Calu3 (cell line): ENCODE measurements at regions not wholly inside any gene's neighbourhood (a gene's known extent, or its start where the extent isn't known, plus 50 kb on each side); places are given as distances from the start of the nearest gene placed in this dataset.

Experiments used
- BruUV-seq: library from RNA; stranded (reverse); fragments of 400-500 nt; replicated peaks from 2 replicates; lab custom pipeline; 2021; lab: Mats Ljungman, UMichigan
- CTCF ChIA-PET: fragments of 300-600 bp; sonication (Branson Sonifier 250); formaldehyde crosslinking; loops from one replicate; lab custom pipeline; 2022; ENCODE audit warnings: antibody characterized with exemption; lab: Charles Lee
- DNase-seq: peaks from one replicate; pipeline ENCODE4 v3.0.0; 2022
- H3K27ac Mint-ChIP-seq: one replicate; pipeline ENCODE4 v1.8.0; 2022; ENCODE audit warnings: mixed read lengths; ENCODE audit not compliant: unreplicated experiment
- H3K27me3 Mint-ChIP-seq: one replicate; pipeline ENCODE4 v1.8.0; 2022; ENCODE audit warnings: mixed read lengths; ENCODE audit not compliant: unreplicated experiment
- H3K36me3 Mint-ChIP-seq: one replicate; pipeline ENCODE4 v1.8.0; 2022; ENCODE audit warnings: mild to moderate bottlenecking, moderate library complexity, mixed read lengths; ENCODE audit not compliant: insufficient read depth, unreplicated experiment
- H3K4me1 Mint-ChIP-seq: one replicate; pipeline ENCODE4 v1.8.0; 2022; ENCODE audit warnings: mild to moderate bottlenecking, low read depth, mixed read lengths; ENCODE audit not compliant: unreplicated experiment
- H3K4me3 Mint-ChIP-seq: one replicate; pipeline ENCODE4 v1.8.0; 2022; ENCODE audit warnings: mild to moderate bottlenecking, low read depth, moderate library complexity, mixed read lengths; ENCODE audit not compliant: unreplicated experiment
- H3K9me3 Mint-ChIP-seq: one replicate; pipeline ENCODE4 v1.8.0; 2022; ENCODE audit warnings: low read depth, mixed read lengths; ENCODE audit not compliant: unreplicated experiment
- intact Hi-C: fragments of 100-400 bp; cut with micrococcal nuclease; formaldehyde crosslinking; loops from one replicate; pipeline ENCODE4 v1.10.0; 2022; ENCODE audit not compliant: unreplicated experiment
- TF ChIP-seq, protein P1 (sequence below): fragments of 200-600 bp; IDR thresholded peaks from one replicate; pipeline ENCODE4 v1.8.0; 2022; ENCODE audit warnings: antibody characterized with exemption; ENCODE audit not compliant: unreplicated experiment

- CTCF ChIA-PET, result interaction anchor here (1.4 kb wide), 1 partner anchor 161 kb away, joined by 4 read pairs; no protein-coding TSS in a partner anchor
- Mint-ChIP-seq H3K4me1 (no peaks in the 10 kb centered on the region), H3K9me3 (no peaks in the 10 kb centered on the region), H3K27ac (no peak overlapping the region), H3K36me3 (no peaks in the 10 kb centered on the region), H3K4me3 (no peak overlapping the region), H3K27me3 (no peaks in the 10 kb centered on the region)
- DNase-seq, result no peak
- TF ChIP-seq, protein P1, sequence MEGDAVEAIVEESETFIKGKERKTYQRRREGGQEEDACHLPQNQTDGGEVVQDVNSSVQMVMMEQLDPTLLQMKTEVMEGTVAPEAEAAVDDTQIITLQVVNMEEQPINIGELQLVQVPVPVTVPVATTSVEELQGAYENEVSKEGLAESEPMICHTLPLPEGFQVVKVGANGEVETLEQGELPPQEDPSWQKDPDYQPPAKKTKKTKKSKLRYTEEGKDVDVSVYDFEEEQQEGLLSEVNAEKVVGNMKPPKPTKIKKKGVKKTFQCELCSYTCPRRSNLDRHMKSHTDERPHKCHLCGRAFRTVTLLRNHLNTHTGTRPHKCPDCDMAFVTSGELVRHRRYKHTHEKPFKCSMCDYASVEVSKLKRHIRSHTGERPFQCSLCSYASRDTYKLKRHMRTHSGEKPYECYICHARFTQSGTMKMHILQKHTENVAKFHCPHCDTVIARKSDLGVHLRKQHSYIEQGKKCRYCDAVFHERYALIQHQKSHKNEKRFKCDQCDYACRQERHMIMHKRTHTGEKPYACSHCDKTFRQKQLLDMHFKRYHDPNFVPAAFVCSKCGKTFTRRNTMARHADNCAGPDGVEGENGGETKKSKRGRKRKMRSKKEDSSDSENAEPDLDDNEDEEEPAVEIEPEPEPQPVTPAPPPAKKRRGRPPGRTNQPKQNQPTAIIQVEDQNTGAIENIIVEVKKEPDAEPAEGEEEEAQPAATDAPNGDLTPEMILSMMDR, result no peak
- intact Hi-C loops, result no loop called here
- BruUV-seq, result no TSS peak
Measured at GRCh38 chr19:16024266-16025107, 51.8 kb upstream of the TPM4 start.

DNA sequence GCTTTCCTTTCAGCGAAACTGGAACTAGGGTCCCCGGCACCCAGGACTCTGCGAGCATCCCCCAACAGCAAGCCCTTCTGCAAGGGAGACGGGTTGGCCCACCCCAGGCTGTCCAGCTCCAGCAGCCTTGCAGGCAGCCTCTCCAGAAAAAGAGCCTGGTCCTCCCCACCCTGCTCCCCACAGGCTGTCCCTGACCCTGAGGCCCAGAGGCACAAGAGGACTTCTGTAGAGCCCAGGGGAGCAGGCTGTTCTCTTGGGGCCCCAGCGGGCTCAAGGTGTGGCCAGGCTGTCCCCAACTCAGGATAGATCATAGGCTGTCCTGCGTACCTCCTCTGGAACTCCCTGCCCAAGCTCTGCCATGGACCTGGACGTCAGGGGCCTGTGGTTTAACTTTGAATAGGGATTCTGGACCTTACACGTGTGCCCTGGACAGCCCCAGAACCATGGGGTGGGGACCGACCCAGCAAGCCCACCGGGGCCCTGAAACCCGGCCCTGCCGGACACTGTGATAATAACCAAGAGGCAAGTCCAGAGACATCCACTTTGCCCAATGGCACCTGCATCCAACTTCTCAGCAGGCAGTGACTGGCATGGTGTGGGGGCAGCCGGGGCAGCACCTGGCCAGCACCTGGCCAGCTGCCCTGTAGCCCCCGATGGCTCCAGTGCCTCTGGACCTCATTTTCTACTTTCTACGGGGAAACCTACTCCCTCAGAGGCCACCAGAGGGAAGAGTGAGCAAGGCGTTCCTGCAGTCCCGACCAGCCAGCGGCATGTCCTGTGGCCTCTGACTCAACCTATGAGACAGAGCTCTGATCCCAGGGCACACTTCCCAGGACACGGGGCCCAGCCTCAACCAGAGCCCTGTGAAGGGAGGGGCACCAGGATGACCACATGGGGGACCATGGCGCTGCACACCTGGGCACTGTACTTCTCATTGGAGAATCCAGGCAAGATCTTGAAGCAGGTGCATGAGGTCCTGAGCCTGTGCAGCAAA lies 50.9 kb upstream of the TPM4 start:
- H3K27me3 Mint-ChIP-seq, result no peaks in the 10 kb centered on the region
- intact Hi-C loops, result no loop called here
- DNase-seq, result peak; percentile 60
- H3K36me3 Mint-ChIP-seq, result no peaks in the 10 kb centered on the region
- H3K4me3 Mint-ChIP-seq, result no peak overlapping the region
- TF ChIP-seq, protein P1, result peak; percentile 57
- no peak overlapping the region for H3K27ac Mint-ChIP-seq
- BruUV-seq, result no TSS peak
- H3K9me3 Mint-ChIP-seq, result no peaks in the 10 kb centered on the region
- CTCF ChIA-PET, result interaction anchor here (0.6 to 1.4 kb wide), 7 partner anchors 15 to 162 kb away, joined by 3 to 5 read pairs (median 3); partner anchors contain the start of genes FAM32A and TPM4
- no peaks in the 10 kb centered on the region for H3K4me1 Mint-ChIP-seq

GRCh38 chr19:16026131-16026530 lies 50.2 kb upstream of the TPM4 start:
- H3K9me3 Mint-ChIP-seq, result no peaks in the 10 kb centered on the region
- no peaks in the 10 kb centered on the region for H3K4me1 Mint-ChIP-seq
- no peak overlapping the region for H3K27ac Mint-ChIP-seq
- H3K27me3 Mint-ChIP-seq, result no peaks in the 10 kb centered on the region
- TF ChIP-seq, protein P1, result no peak
- no peaks in the 10 kb centered on the region for H3K36me3 Mint-ChIP-seq
- no peak overlapping the region for H3K4me3 Mint-ChIP-seq
- CTCF ChIA-PET, result interaction anchor here (0.6 to 1.4 kb wide), 6 partner anchors 16 to 163 kb away, joined by 3 to 5 read pairs (median 4); partner anchors contain the start of genes FAM32A and TPM4
- DNase-seq, result no peak
- no TSS peak for BruUV-seq
- intact Hi-C loops, result no loop called here
